ENCODE measurements at regions not wholly inside any gene's neighbourhood (a gene's known extent, or its start where the extent isn't known, plus 50 kb on each side); places are given as distances from the start of the nearest gene placed in this dataset.

DNA sequence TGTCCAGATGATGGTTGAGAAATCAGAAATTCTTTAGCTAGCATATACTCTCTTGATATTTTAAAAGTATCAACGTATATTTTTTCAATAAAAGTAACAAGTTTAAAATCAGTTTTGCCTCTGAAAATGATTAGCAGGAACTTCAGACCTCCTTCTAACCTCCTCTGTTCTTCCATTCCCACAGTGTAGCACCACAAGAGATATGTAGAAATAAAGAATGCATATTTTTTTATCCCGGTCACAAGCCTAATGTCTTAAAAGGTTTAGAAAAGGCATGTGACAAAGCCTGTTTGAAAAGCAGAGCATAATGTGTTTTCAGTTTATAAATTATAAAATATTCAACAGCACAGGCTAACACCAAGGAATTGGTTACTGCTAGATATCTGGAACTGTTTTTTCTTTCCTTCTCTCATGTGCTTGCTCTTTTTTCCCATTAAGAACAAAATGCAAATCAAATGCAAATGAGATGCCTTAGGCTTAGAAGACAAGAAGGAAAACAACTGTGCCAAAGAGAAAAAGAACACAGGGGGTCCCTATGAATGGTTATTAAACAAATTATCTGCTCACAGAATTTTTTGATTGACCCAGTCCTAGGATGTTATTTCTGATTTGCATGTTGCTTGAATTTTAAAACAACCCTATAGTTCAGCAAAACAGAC lies 351.7 kb upstream of the FAM241A start:
- Histone ChIP-seq H3K36me3 (no peaks in the 10 kb centered on the region), H3K4me1 (no peaks in the 10 kb centered on the region), H3K4me3 (no peak overlapping the region), H3K9me3 (no peaks in the 10 kb centered on the region), H3K27ac (no peak overlapping the region), H3K27me3 (no peaks in the 10 kb centered on the region)
- no peak for DNase-seq (ENCODE audit: low spot score in 2 of 2)
- no peak for TF ChIP-seq CTCF (IDR thresholded peaks at IDR 0.05)
- intact Hi-C loops (cut with DNase I) = no loop called here

DNA sequence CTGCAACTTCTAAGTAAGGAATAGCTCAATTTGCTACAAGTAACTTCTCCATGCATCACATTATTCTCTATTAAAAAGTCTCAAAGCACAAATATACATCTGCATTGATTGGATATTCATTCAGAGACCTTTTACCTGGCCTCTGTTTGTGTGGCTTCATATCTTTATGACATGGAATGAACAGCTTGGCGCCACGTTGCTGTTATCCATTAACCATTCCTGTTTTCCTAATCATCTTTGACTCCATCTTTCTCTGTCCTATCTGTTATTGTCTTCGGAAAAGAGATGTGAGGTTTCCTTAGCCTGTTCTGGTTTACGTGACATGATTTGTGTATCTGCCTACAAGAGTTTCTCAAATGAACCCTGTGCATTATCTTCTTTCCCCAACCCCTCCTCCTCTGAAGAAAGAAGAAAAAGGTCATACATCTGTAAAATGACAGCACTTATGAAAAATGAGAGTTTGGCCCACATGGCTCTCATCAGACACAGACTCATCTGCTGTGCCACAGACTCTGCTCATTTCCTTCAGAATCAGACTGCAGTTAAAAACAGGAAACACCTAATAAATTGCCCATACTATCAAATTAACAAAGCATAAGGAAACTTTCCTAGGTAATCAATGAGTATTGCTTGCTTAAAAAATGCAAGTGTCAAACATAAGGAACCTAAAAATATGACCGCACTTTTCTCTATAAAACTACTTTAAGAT lies 347.6 kb upstream of the FAM241A start:
- no peak overlapping the region for H3K27ac ChIP-seq
- no peaks in the 10 kb centered on the region for H3K4me1 ChIP-seq
- H3K36me3 ChIP-seq = no peaks in the 10 kb centered on the region
- DNase-seq (ENCODE audit: low spot score in 2 of 2) = no peak
- H3K4me3 ChIP-seq = no peak overlapping the region
- intact Hi-C loops (cut with DNase I) = no loop called here
- no peak for TF ChIP-seq CTCF (IDR thresholded peaks at IDR 0.05)
- H3K27me3 ChIP-seq = no peaks in the 10 kb centered on the region
- no peaks in the 10 kb centered on the region for H3K9me3 ChIP-seq

- Histone ChIP-seq H3K4me1 (no peaks in the 10 kb centered on the region), H3K27me3 (no peaks in the 10 kb centered on the region), H3K4me3 (no peak overlapping the region), H3K27ac (no peak overlapping the region), H3K9me3 (no peaks in the 10 kb centered on the region), H3K36me3 (no peaks in the 10 kb centered on the region)
- intact Hi-C loops (cut with DNase I) = no loop called here
- DNase-seq (ENCODE audit: low spot score in 2 of 2) = no peak
- TF ChIP-seq CTCF (IDR thresholded peaks at IDR 0.05) = no peak
These were observed 346.4 kb upstream of the FAM241A start for GRCh38 chr4:111798840-111799239.

DNA sequence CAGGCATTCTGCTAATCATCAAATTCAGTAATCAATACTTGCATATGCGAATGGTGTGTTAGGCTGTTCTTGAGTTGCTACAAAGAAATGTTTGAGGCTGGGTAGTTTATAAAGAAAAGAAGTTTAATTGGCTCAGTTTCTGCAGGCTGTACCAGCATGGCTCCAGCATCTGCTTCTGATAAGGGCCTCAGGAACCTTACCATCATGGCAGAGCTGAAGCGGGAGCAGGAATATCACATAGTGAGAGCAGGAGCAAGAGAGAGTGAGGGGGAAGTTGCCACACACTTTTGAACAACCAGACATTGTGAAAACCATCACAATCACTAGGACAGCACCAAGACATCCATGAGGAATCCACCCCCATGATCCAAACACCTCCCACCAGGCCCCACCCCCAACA lies 344.7 kb upstream of the FAM241A start:
- Histone ChIP-seq H3K4me1 (no peaks in the 10 kb centered on the region), H3K36me3 (no peaks in the 10 kb centered on the region), H3K9me3 (no peaks in the 10 kb centered on the region), H3K27me3 (no peaks in the 10 kb centered on the region), H3K4me3 (no peak overlapping the region), H3K27ac (no peak overlapping the region)
- no peak for DNase-seq (ENCODE audit: low spot score in 2 of 2)
- no peak for TF ChIP-seq CTCF (IDR thresholded peaks at IDR 0.05)
- intact Hi-C loops (cut with DNase I) = no loop called here

DNA sequence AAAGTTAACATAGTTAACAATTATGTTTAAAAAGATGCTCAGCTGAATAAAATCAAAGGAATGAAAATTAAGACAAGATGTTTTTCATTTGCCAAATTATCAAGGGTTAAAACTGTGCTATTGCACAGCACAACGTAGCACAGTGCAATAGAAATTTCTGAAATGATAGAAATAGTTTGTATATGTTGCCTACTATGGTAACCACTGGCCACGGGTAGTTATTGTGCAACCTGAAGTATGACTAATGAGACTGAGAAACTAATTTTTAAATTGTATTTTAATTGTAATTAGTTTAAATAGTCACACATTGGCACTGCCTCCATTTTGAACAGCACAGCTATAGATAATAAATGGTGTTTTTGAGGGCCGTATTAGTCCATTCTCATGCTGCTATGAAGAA lies 343.1 kb upstream of the FAM241A start:
- TF ChIP-seq CTCF (IDR thresholded peaks at IDR 0.05) = no peak
- no peak overlapping the region for H3K4me3 ChIP-seq
- no peaks in the 10 kb centered on the region for H3K27me3 ChIP-seq
- H3K27ac ChIP-seq = no peak overlapping the region
- intact Hi-C loops (cut with DNase I) = no loop called here
- H3K4me1 ChIP-seq = no peaks in the 10 kb centered on the region
- no peak for DNase-seq (ENCODE audit: low spot score in 2 of 2)
- no peaks in the 10 kb centered on the region for H3K9me3 ChIP-seq
- H3K36me3 ChIP-seq = no peaks in the 10 kb centered on the region
